Astrocyte of the spinal cord (primary cell): ENCODE measurements at regions not wholly inside any gene's neighbourhood (a gene's known extent, or its start where the extent isn't known, plus 50 kb on each side); places are given as distances from the start of the nearest gene placed in this dataset.

Experiments
- DNase-seq: peaks from one replicate; pipeline ENCODE4 v3.0.0; 2011; ENCODE audit warnings: low read depth, low spot score
- H3K4me3 ChIP-seq: 2 replicates; pipeline ENCODE4 v1.5.1; 2011; ENCODE audit warnings: low read depth, mild to moderate bottlenecking, low read length, moderate library complexity
- CTCF ChIP-seq: IDR thresholded peaks from 2 replicates; pipeline ENCODE4 v1.5.1; 2012; ENCODE audit warnings: low read depth, mild to moderate bottlenecking, low read length, inconsistent platforms
- in situ Hi-C: cut with HindIII; loops from 2 replicates; pipeline ENCODE4 v1.10.0; 2017; ENCODE audit warnings: low sequenced_read_pairs

GRCh38 chr13:39877134-39877533 is 221.7 kb downstream of the COG6 start:
- H3K4me3 ChIP-seq = no peak overlapping the region
- TF ChIP-seq CTCF = no peak
- in situ Hi-C loops = no loop called here
- no peak for DNase-seq

GRCh38 chr13:39879286-39880035 is 224.0 kb downstream of the COG6 start:
- no peak overlapping the region for H3K4me3 ChIP-seq
- in situ Hi-C loops = no loop called here
- no peak for TF ChIP-seq CTCF
- no peak for DNase-seq

- TF ChIP-seq CTCF = no peak
- DNase-seq = no peak
- no peak overlapping the region for H3K4me3 ChIP-seq
- in situ Hi-C loops = no loop called here
Measured at GRCh38 chr13:39881383-39881782, 225.9 kb downstream of the COG6 start.

- DNase-seq = no peak
- no peak for TF ChIP-seq CTCF
- in situ Hi-C loops = no loop called here
- H3K4me3 ChIP-seq = no peak overlapping the region
Measured at GRCh38 chr13:39881887-39882286, 226.4 kb downstream of the COG6 start.

- in situ Hi-C loops = no loop called here
- no peak overlapping the region for H3K4me3 ChIP-seq
- TF ChIP-seq CTCF = no peak
- DNase-seq = no peak
Measured at GRCh38 chr13:39884166-39884565, 228.7 kb downstream of the COG6 start.

GRCh38 chr13:39886336-39886735 is 230.9 kb downstream of the COG6 start:
- no peak for DNase-seq

More at GRCh38 chr13:39886336-39886735, 230.9 kb downstream of the COG6 start:
- H3K4me3 ChIP-seq = no peak overlapping the region
- in situ Hi-C loops = no loop called here
- no peak for TF ChIP-seq CTCF
